Vagina (tissue), 2 donors: ENCODE measurements at regions not wholly inside any gene's neighbourhood (a gene's known extent, or its start where the extent isn't known, plus 50 kb on each side); places are given as distances from the start of the nearest gene placed in this dataset.

ENCODE experiments used
- POLR2A ChIP-seq, 2 donors: fragments of 450-650 bp; IDR thresholded peaks; one replicate each; pipeline ENCODE4 v1.6.1; 2017; ENCODE audit warnings: antibody characterized with exemption in 2 of 2, mild to moderate bottlenecking in 2 of 2, moderate library complexity in 2 of 2
- POLR2AphosphoS5 ChIP-seq, 2 donors: sonication (generic); formaldehyde crosslinking; IDR thresholded peaks; one replicate each; pipeline ENCODE4 v1.9.0; 2017; ENCODE audit warnings: antibody characterized with exemption in 2 of 2, mild to moderate bottlenecking in 2 of 2, low read depth in 1 of 2; ENCODE audit not compliant: insufficient read depth in 1 of 2
- TF ChIP-seq, protein P1 (sequence below), 3 experiments: fragments of 450-650 bp in 2 of 3; fragments of 200-600 bp in 1 of 3; sonication (generic) in 1 of 3; IDR thresholded peaks; one replicate each; pipeline ENCODE4 v1.5.1; 2017 to 2019; ENCODE audit warnings: antibody characterized with exemption in 3 of 3, mild to moderate bottlenecking in 2 of 3, moderate library complexity in 2 of 3

DNA sequence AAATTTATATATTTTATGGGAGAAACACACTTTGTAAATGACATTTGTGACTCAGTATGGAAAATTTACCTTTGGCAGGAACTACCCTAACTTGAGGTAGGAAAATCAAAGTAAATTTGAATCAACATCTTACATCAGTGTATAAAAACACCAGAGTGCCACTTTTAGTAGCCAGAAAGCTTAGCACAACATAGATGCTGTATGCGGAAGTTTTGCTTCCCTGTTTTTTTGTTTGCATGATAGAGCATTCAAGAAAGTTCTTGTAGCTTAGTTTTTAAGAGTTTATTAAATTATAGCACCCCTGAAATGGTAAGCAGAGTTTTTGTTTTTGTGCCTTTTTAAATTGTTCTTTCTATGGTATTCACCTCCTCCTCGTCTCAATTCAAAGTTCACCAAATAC, 120.8 kb upstream of the RAP2B start:
- TF ChIP-seq, protein P1, sequence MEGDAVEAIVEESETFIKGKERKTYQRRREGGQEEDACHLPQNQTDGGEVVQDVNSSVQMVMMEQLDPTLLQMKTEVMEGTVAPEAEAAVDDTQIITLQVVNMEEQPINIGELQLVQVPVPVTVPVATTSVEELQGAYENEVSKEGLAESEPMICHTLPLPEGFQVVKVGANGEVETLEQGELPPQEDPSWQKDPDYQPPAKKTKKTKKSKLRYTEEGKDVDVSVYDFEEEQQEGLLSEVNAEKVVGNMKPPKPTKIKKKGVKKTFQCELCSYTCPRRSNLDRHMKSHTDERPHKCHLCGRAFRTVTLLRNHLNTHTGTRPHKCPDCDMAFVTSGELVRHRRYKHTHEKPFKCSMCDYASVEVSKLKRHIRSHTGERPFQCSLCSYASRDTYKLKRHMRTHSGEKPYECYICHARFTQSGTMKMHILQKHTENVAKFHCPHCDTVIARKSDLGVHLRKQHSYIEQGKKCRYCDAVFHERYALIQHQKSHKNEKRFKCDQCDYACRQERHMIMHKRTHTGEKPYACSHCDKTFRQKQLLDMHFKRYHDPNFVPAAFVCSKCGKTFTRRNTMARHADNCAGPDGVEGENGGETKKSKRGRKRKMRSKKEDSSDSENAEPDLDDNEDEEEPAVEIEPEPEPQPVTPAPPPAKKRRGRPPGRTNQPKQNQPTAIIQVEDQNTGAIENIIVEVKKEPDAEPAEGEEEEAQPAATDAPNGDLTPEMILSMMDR (IDR thresholded peaks at IDR 0.05) = no peak
- TF ChIP-seq POLR2A (IDR thresholded peaks at IDR 0.05) (no peak), POLR2AphosphoS5 (IDR thresholded peaks at IDR 0.05; ENCODE audit: insufficient read depth in 1 of 2, low read depth in 1 of 2) (no peak)
